ENCODE measurements at regions not wholly inside any gene's neighbourhood (a gene's known extent, or its start where the extent isn't known, plus 50 kb on each side); places are given as distances from the start of the nearest gene placed in this dataset.

DNA sequence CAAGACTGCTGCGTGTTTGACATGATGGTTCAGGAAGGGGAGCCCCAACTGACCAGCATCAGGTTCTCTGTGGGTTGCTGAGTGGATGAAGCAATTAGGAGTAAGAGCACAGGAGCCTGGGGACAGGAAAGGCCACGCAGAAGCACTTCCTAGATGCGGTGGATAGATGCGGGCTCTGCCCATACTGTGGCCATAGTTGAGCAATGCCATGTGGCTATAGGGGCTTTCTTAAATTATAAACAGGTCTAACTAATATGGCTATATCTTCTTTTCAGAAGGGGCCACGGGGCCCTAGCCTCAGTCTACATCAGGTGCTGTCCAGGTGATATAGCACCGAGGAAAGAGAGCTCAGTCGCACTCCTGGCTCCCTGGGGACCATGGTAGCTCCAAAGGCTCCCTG is 198.6 kb downstream of the GADD45G start:
- no peak for DNase-seq (ENCODE audit: low read depth)
- TF ChIP-seq, protein P1, sequence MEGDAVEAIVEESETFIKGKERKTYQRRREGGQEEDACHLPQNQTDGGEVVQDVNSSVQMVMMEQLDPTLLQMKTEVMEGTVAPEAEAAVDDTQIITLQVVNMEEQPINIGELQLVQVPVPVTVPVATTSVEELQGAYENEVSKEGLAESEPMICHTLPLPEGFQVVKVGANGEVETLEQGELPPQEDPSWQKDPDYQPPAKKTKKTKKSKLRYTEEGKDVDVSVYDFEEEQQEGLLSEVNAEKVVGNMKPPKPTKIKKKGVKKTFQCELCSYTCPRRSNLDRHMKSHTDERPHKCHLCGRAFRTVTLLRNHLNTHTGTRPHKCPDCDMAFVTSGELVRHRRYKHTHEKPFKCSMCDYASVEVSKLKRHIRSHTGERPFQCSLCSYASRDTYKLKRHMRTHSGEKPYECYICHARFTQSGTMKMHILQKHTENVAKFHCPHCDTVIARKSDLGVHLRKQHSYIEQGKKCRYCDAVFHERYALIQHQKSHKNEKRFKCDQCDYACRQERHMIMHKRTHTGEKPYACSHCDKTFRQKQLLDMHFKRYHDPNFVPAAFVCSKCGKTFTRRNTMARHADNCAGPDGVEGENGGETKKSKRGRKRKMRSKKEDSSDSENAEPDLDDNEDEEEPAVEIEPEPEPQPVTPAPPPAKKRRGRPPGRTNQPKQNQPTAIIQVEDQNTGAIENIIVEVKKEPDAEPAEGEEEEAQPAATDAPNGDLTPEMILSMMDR (IDR thresholded peaks at IDR 0.05; ENCODE audit: low read length, missing control alignments): no peak
- no peak overlapping the region for H3K4me3 ChIP-seq (replicated peaks; ENCODE audit: low read depth, low read length)

DNA sequence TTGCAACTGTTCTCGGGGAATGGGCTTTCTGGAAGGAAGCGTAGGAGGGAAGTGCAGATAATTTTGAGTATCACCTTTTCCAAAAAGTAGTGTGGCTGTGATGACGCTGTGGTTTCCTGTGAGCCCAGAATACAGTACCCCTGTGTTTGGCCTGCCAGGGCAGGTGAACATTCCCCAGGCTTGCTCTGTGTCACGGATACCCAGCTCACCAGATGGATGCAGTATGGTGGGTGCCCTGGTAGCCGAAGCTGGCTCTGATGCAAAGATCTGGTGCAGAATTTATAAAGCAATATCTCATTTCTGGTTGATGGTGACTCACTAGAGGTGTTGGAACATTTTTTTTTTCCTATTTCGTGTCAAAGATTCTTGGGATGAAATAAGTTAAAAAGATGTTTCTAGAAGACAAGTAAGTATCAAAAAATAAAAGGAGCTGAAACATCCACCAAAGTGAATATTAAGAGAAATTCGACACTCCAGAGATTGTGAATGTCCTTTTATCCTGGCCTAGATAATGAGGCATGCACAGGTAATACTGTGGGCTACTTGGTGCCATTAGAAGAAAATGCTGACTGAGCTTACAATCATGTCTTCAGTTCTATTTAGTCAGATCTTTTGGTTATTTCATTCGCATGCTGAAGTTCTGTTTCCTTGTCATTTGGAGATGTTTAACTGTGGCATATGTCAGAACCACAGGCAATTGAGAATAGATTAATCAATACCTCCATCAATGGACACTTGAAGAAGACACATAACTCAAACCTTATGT is 200.1 kb downstream of the GADD45G start:
- DNase-seq (ENCODE audit: low read depth): no peak
- TF ChIP-seq, protein P1 (IDR thresholded peaks at IDR 0.05; ENCODE audit: low read length, missing control alignments): no peak
- H3K4me3 ChIP-seq (replicated peaks; ENCODE audit: low read depth, low read length): no peak overlapping the region

DNA sequence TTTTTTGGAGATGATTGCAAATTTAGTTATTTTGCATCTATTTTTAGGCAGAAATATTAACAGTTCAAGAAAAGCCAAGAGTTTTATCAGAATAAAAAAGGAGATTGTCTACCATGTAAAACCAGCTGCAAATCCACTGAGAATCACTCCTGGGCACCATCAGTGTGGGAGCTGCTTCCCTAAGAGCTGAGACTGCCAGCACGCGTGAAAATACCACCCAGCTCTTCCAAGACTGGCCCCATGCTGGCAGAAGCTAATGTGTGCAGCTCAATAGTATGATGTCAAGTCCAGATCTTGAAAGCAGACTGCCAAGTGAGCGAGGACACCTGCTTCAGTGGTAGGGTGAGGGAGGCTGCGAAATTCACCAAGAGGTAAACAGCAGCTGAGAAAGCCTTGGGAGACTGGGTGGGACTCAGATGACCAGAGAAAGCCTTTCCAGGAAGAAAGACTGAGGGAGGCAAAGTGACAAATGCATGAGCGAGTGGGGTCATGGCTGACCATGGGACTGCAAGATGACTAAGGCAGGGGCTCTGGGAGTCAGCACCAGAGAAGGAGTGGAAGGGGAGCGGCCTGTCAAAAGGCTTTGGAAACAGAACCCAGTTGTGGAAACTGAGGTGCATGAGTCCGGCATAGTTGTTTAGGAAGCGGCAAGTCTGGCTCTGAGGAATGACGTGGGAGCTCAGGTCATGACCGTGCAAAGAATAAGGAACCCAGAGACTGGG is 200.9 kb downstream of the GADD45G start:
- H3K4me3 ChIP-seq (replicated peaks; ENCODE audit: low read depth, low read length): no peak overlapping the region
- TF ChIP-seq, protein P1 (IDR thresholded peaks at IDR 0.05; ENCODE audit: low read length, missing control alignments): no peak
- no peak for DNase-seq (ENCODE audit: low read depth)

DNA sequence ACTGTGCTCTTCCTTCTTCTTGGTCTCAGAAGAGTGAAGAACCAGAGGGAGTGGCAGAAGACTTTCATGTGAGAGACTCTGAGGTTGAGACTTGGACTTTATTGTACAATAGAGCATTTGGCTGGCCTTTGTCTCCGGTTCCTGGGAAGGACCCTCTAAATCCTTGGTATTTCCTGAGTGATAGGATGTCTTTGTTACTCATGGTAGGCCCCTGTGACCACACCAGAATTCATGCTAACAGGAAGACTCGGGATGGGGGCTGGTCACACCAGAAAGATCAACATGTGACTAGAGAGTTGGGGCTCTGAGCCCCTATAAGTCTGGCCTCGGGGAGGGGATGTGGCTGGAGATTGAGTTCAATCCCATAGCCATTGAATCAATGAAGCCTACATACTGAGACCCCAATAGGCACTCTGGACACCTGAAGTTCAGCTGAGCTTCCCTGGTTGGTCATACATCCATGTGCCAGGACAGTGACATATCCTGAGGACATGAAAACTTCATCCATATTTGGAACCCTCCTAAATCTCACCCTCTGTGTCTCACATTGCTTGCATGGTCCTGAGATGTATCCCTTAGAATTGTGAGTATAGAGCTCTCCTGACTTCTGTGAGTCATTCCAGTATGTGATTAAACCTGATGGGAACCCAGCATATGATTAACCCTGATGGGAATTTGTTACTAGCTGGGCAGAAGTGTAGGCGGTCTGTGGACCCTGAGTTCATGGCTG is 201.7 kb downstream of the GADD45G start:
- H3K4me3 ChIP-seq (replicated peaks; ENCODE audit: low read depth, low read length): no peak overlapping the region
- TF ChIP-seq, protein P1 (IDR thresholded peaks at IDR 0.05; ENCODE audit: low read length, missing control alignments): no peak
- DNase-seq (ENCODE audit: low read depth): peak; percentile 46

DNA sequence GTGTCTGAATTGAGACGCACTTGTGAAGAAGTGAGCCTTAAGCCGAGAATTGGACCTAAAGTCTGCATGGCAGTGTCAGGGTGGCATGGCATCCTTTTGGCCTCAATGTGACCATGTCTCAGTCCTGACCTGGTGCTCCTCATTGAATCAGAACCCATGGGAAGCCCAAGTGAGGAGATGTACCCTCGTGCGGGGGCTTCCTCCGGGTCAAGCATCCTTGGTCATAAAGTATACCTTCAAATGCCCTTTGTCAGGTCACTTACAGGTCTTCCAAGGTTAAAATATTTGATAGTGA is 202.2 kb downstream of the GADD45G start:
- TF ChIP-seq, protein P1 (IDR thresholded peaks at IDR 0.05; ENCODE audit: low read length, missing control alignments): no peak
- no peak for DNase-seq (ENCODE audit: low read depth)
- H3K4me3 ChIP-seq (replicated peaks; ENCODE audit: low read depth, low read length): no peak overlapping the region

DNA sequence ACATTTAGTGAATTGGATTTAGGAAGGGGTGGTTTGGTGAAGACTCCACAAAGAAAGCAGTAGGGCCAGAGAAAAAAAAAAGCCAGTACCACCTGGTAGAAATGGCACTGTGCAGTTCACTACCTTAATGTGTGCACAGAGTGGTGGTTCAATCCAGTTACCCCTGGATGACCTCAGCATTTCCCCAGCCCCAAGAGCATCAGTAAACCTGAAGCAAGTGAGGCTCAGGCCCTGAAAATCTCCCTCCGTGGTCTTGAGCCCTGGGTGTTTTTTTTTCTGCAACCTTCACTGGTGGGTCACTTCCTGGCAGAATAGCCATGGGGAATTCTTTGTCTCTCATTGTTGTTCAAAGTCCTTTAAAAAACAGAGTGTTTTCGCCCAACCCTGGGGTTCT is 202.9 kb downstream of the GADD45G start:
- no peak for DNase-seq (ENCODE audit: low read depth)
- H3K4me3 ChIP-seq (replicated peaks; ENCODE audit: low read depth, low read length): no peak overlapping the region

More for the DNA sequence above, 202.9 kb downstream of the GADD45G start:
- TF ChIP-seq, protein P1 (IDR thresholded peaks at IDR 0.05; ENCODE audit: low read length, missing control alignments): no peak
